AML-193 (cell line): ENCODE measurements at regions not wholly inside any gene's neighbourhood (a gene's known extent, or its start where the extent isn't known, plus 50 kb on each side); places are given as distances from the start of the nearest gene placed in this dataset.

Experiments used
- DNase-seq, 2 experiments: peaks; one replicate each; lab custom pipeline; 2025; lab: John Stamatoyannopoulos, UW

DNA sequence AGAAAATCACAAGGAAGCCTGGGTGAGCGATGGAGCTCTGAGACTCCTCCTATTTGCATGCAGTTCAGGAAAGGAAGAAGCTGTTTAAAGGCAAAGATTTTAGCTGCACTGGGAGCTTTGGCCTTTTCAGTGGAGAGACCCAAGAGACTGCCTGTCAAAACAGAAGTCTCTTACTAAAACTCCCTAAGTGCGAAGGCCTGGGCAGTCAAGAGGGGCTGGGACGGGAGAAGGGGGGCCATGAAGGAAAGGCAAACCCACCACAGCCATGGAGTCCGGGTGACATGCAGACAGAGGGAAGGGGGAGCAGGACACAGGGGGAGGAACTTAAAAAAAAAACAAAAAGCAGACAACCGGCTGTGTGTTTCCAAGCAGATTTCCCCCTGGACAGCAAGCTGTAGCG lies 537.6 kb upstream of the NOX3 start:
- DNase-seq = no peak

DNA sequence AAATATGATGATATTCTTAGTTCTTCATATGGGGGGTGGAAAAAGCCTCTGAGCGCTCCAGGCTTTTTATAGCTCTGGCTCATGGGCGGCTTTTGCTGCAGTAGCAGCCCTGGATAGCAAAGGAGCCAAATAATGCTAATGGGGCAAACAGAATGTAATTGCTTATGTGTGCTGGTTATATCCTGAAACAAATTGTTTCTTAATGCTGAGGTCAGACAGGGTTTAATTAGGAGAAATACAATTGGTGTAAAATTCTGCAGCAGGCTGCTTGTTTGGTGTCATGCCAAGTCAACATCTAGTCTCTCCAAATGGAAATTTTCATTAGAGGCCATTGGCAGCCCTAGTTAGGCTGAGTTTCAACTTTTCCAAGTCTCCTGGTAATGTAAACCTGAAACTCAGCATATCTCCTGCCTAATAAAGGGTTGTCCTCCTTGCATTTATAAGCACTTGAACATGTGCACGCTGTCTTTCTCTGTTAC lies 530.1 kb upstream of the NOX3 start:
- no peak for DNase-seq

GRCh38 chr6:155980768-155981079 lies 525.1 kb upstream of the NOX3 start:
- DNase-seq = no peak

DNA sequence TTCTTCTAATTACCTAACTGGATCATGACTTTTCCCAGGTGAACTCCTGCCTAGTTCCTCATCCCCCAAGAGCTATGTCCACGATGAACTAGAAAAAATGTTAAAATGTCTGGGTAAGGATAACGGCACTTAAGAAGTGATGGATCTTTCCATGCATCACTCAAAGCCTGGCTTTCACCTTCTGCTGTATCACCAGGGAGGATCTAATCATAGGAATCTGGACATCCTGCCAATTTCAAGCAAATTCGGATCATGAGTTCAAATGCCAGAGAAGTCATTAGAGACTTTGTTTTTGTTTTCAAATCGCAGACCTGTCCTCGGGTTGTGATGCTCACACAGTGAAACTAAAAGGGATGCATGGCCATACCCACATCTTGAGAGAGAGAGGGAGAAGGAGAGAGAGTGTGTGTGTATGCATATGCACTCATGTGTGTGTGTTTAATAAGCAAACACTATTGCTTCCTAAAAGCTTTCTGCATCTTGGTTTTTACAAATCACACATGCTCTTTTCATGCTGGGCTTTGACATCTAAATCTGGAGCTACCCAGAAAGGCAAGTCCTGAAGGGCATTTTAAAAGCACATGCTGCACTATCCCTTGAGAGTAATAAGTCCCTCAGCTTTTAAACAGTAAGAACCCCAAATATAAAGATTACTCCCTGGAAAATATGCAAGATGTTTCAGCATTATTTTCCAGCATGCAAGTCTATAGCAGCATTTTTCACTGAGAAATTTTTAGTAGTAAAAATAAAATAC lies 524.6 kb upstream of the NOX3 start:
- DNase-seq = no peak

- no peak for DNase-seq
These were observed 519.9 kb upstream of the NOX3 start for GRCh38 chr6:155975506-155975905.

DNA sequence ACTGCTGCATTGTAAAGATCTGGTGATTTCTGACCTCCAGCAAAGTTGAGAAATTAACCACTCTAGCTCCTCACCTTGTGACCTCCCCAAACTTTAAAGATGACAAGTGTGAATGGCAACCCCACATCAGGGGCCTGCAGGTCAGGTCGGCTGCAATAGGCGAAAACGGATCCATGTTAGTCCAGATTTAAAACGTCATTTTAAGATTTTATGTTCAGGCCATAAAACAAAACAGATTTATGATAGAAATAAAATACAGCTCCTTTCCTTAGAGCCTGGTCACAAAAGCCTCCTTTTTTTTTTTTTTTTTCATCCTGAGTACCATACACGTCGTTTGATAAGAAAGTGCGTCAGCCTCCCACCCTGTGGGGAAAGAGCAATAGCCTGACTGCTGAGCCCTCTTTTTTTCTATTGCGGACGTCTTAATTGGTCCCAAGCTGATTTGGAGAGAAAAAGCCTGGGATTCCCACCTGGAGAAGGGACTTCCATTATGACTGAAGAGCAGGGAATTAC lies 519.2 kb upstream of the NOX3 start:
- no peak for DNase-seq

- DNase-seq = no peak
These were observed 518.7 kb upstream of the NOX3 start for GRCh38 chr6:155974359-155974758.

DNA sequence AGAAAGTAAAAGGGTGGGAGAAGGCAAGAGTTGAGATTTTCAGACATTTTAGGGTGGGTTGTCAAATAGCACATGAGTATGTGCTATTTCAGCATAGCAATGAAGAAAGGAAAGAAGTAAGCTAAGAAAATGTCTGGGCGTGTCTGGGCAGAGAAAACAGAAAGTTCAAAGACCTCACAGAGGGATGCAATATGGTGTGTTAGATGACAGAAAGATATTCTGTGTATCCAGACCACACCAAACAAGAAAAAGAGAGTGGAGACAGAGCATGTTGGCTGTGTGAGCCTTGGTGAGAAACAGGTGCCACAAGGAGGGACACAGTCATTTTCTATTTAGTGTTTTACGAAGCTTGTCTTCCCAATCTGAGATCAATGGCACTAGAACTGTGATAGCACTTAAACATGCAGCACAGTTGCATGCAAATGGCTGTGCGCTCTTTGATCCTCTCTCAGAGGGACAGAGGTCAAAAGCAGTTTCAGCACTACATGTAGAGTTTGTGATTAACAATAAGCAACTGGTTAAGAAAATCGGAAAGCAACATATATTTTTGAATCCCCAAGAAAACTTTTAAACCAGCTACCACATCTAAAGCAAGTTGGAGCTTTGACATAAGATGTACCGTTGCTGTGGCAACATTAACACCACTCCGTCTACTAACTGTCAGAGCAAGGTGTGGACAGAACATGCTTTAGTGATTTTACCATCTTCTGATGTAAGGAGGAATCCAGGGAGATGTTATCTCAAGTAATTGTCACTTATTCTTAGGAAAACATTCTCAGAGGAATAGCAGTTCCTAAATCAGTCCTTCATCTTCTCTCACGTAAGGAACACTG lies 515.5 kb upstream of the NOX3 start:
- no peak for DNase-seq

DNA sequence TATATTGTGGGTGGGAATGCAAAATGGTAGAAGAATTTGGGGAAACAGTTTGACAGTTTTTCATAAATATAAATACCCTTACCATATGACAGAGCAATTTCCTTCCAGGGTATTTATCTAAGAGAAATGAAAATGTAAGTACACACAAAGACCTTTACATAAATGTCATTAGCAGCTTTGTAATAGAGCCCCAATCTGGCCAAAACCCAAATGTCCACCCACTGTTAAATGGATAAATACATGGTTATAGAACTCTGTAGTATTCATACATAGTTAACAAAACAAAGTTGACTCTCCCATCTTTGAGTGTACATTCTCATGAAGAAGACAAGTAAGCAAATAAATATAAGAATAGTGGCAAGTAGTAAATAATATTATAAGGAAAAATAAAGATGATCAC lies 514.8 kb upstream of the NOX3 start:
- DNase-seq = no peak

GRCh38 chr6:155968921-155969320 lies 513.3 kb upstream of the NOX3 start:
- no peak for DNase-seq

DNA sequence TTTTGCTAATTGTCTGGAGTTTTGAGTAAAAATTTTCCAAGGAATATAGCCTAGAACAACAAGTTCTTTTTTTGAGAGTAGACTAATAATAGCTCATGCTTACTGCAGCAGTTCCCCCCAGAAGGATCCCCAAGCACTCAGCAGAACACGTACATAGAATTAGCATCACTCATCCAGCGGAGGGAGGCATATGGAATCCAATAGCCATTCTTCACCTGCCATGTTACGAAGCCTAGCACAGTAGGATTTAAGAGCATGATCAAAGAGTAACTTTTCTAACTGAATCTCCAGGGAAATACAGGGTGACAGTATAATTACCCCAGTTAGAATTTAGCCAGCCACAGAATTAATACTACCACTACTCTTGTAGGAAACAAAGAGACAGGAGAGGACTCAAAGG lies 511.7 kb upstream of the NOX3 start:
- no peak for DNase-seq

DNA sequence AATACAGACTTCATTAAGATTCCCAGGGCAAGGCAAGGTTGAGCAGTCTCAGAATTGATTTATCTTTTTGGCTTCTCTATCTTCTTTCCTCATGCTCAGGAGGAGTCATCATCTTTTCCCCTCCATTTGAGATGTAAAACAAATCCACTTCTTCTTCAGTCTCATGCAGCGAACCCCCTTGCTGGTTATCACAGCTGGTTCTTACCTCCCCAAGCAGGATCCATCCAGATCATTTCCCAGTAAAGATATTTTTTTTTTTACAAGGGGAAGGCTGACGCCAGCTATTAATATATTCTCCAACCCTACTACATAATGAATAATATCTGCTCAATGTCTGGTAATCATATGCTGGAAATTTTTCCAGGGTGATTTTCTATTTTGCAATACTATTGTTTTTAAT lies 508.9 kb upstream of the NOX3 start:
- DNase-seq = no peak

- no peak for DNase-seq
These were observed 506.6 kb upstream of the NOX3 start for GRCh38 chr6:155962276-155962675.

DNA sequence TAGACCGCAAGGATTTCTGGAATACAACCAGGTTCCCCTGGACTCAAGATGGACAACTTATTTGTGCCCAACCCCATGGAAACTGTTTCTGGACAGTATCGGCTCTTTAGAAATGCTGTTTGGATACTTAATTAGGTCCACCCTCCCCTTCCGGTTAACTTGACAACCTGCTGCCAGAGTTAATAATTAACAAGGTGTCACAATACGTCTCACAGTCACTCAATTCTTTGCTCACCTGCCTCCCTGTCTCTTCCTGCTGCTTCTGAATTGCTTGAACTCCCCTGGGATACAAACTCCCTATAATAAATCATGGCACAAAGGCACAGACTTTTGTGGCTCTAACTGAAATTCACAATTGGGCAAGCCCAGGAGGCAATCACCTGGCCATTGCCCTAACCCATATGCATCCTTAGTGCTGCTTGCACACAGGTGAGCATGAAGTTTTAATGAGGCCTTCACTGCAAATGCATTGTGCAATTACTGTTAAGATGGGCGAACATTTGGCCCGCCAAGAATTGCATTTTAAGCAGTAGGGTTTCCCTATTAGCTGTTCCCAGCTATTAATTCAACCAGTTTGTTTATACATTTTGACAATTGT lies 504.4 kb upstream of the NOX3 start:
- no peak for DNase-seq

GRCh38 chr6:155958550-155958949 lies 502.9 kb upstream of the NOX3 start:
- DNase-seq = no peak

- DNase-seq = no peak
These were observed 499.4 kb upstream of the NOX3 start for GRCh38 chr6:155955038-155955437.

- no peak for DNase-seq
These were observed 498.5 kb upstream of the NOX3 start for GRCh38 chr6:155954149-155954548.

DNA sequence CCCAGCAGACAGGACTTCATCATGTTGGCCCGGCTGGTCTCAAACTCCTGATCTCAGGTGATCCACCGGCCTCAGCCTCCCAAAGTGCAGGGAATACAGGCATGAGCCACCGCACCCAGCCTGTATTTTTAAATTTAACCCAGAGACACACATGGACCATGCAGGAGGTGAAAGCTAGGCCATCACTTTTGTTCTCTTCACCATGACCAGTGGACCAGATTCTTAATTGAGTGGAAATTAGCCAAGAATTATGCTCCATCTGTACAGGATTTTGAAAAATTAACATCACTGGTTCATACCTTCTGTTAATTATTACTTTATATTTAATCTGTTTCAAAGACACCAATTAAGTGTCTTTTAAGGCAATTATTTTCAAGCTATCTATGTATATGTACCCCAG lies 493.6 kb upstream of the NOX3 start:
- no peak for DNase-seq

DNA sequence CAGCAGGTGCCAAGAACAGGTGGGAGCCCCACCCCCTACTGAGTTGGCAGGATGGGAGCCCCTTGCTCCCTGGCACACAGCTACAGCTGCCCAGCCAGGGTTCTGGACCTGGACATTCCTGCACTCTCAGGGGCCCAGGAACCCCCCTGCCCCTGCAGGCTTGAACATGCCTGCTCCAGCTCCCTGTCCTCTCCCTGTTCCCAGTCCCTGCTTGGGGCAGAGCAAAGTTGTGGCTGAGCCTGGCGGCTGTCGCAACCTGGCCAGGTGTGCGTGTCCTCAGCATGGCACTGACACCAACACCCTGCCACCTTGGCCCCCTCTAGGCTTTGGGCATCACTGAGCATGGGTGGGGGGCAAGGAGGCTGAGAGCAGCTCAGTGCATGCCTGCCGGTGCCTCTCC lies 491.2 kb upstream of the NOX3 start:
- DNase-seq = no peak

GRCh38 chr6:155943635-155944034 lies 488.0 kb upstream of the NOX3 start:
- no peak for DNase-seq

GRCh38 chr6:155939253-155939652 lies 483.6 kb upstream of the NOX3 start:
- no peak for DNase-seq

GRCh38 chr6:155936551-155936950 lies 480.9 kb upstream of the NOX3 start:
- no peak for DNase-seq

GRCh38 chr6:155936127-155936526 lies 480.5 kb upstream of the NOX3 start:
- DNase-seq = no peak
